GM12878 (cell line): ENCODE measurements at regions not wholly inside any gene's neighbourhood (a gene's known extent, or its start where the extent isn't known, plus 50 kb on each side); places are given as distances from the start of the nearest gene placed in this dataset.

Source experiments
- ATAC-seq: fragments of 200-7000 bp; cut with Tn5 transposase; 3 replicates; pipeline ENCODE4 v1.9.1; 2020; ENCODE audit warnings: mild to moderate bottlenecking, moderate library complexity
- BruUV-seq: library from RNA; stranded (reverse); fragments of 400-500 nt; replicated peaks from 2 replicates; lab custom pipeline; 2021; lab: Mats Ljungman, UMichigan
- CTCF ChIA-PET: fragments of 300-600 bp; sonication (Branson Sonifier 250); formaldehyde crosslinking; extraction: SDS; loops from one replicate; lab custom pipeline; 2021; ENCODE audit warnings: inconsistent platforms; lab: Yijun Ruan, JAX
- POLR2A ChIA-PET: fragments of 350-600 bp; formaldehyde crosslinking; extraction: SDS; loops from one replicate; lab custom pipeline; 2021; ENCODE audit warnings: inconsistent platforms; lab: Charles Lee
- RAD21 ChIA-PET: fragments of 300-600 bp; sonication (Branson Sonifier 250); formaldehyde crosslinking; loops from one replicate; lab custom pipeline; 2023; ENCODE audit warnings: antibody characterized with exemption; ENCODE audit not compliant: unreplicated experiment; lab: Charles Lee
- SMC1A ChIA-PET: fragments of 300-600 bp; sonication (Branson Sonifier 250); formaldehyde crosslinking; loops from one replicate; lab custom pipeline; 2023; ENCODE audit not compliant: unreplicated experiment, uncharacterized antibody; lab: Charles Lee
- DNase-seq: peaks from one replicate; pipeline ENCODE4 v3.0.0-alpha.2; 2011; ENCODE audit warnings: low read depth, low spot score
- FAIRE-seq: peaks from 3 replicates; lab custom pipeline; 2011; peaks lifted over from hg19 to GRCh38; lab: Jason Lieb, UNC
- H2AFZ ChIP-seq: 2 replicates; pipeline ENCODE4 v1.6.0; 2011; ENCODE audit warnings: low read depth, low read length, control low read depth; ENCODE audit not compliant: control insufficient read depth
- H3K27ac ChIP-seq: 2 replicates; pipeline ENCODE4 v1.5.1; 2011; ENCODE audit warnings: control low read depth; ENCODE audit not compliant: control insufficient read depth, insufficient read depth
- H3K27me3 ChIP-seq, 2 experiments: replicated peaks in 1 of 2; 2 replicates each; pipeline versions ENCODE4 v1.6.0 to v1.6.1; 2011; ENCODE audit warnings: low read length in 1 of 2; ENCODE audit not compliant: control insufficient read depth in 2 of 2, insufficient read depth in 2 of 2
- H3K36me3 ChIP-seq, 2 experiments: 2 replicates each; pipeline ENCODE4 v1.5.1; 2011; ENCODE audit warnings: low read length in 1 of 2; ENCODE audit not compliant: control insufficient read depth in 2 of 2, insufficient read depth in 2 of 2
- H3K4me1 ChIP-seq: 2 replicates; pipeline ENCODE4 v1.6.1; 2011; ENCODE audit warnings: mild to moderate bottlenecking, low read length, moderate library complexity, mixed read lengths; ENCODE audit not compliant: control insufficient read depth, insufficient read depth
- H3K4me2 ChIP-seq: 2 replicates; pipeline ENCODE4 v1.6.0; 2011; ENCODE audit warnings: control low read depth; ENCODE audit not compliant: control insufficient read depth, insufficient read depth
- H3K4me3 ChIP-seq: fragments of 200-600 bp; sonication (generic); 2 replicates; pipeline ENCODE4 v1.5.1; 2016
- H3K79me2 ChIP-seq: 2 replicates; pipeline ENCODE4 v1.6.0; 2011; ENCODE audit warnings: low read length; ENCODE audit not compliant: control insufficient read depth, insufficient read depth
- H3K9ac ChIP-seq: 2 replicates; pipeline ENCODE4 v1.8.0; 2011; ENCODE audit warnings: low read length, control low read depth, mixed read lengths; ENCODE audit not compliant: control insufficient read depth, insufficient read depth
- H3K9me3 ChIP-seq: replicated peaks from 3 replicates; pipeline ENCODE4 v1.5.1; 2011; ENCODE audit warnings: mild to moderate bottlenecking, low read length; ENCODE audit not compliant: control insufficient read depth, insufficient read depth
- H4K20me1 ChIP-seq: 2 replicates; pipeline ENCODE4 v1.6.0; 2011; ENCODE audit not compliant: control insufficient read depth, insufficient read depth
- CBX5 ChIP-seq: sonication (generic); IDR thresholded peaks from 2 replicates; pipeline ENCODE4 v1.6.1; 2016; ENCODE audit warnings: low read depth, moderate library complexity, mild to moderate bottlenecking, inconsistent platforms
- CEBPZ ChIP-seq: fragments of 150-350 bp; IDR thresholded peaks from 2 replicates; pipeline ENCODE4 v1.6.1; 2016; ENCODE audit warnings: low read depth, low read length
- E4F1 ChIP-seq: fragments of 450-650 bp; IDR thresholded peaks from 2 replicates; pipeline ENCODE4 v1.6.1; 2018; ENCODE audit warnings: borderline replicate concordance, mild to moderate bottlenecking; ENCODE audit not compliant: partially characterized antibody
- EZH2 ChIP-seq: IDR thresholded peaks from 2 replicates; pipeline ENCODE4 v1.6.1; 2012; ENCODE audit warnings: low read depth, mild to moderate bottlenecking, control low read depth, inconsistent platforms, low read length, borderline replicate concordance; ENCODE audit not compliant: control insufficient read depth
- IRF4 ChIP-seq: IDR thresholded peaks from 2 replicates; pipeline ENCODE4 v1.6.1; 2011; ENCODE audit warnings: low read depth, low read length
- MYB ChIP-seq: fragments of 150-350 bp; IDR thresholded peaks from 2 replicates; pipeline ENCODE4 v1.6.1; 2014; ENCODE audit warnings: mild to moderate bottlenecking, low read depth, low read length, borderline replicate concordance
- NRF1 ChIP-seq: conservative IDR thresholded peaks from 2 replicates; pipeline ENCODE4 v1.6.1; 2011; ENCODE audit warnings: mild to moderate bottlenecking, low read depth, low read length, improper control_type of control experiment
- RELA ChIP-seq: fragments of 450-650 bp; IDR thresholded peaks from 2 replicates; pipeline ENCODE4 v1.8.0; 2014; ENCODE audit warnings: borderline replicate concordance; ENCODE audit not compliant: partially characterized antibody
- SMAD5 ChIP-seq: IDR thresholded peaks from 2 replicates; pipeline ENCODE4 v1.6.1; 2016; ENCODE audit warnings: antibody characterized with exemption, low read depth
- TBL1XR1 ChIP-seq: IDR thresholded peaks from 2 replicates; pipeline ENCODE4 v1.6.1; 2012; ENCODE audit warnings: low read depth, low read length, improper control_type of control experiment
- ZNF24 ChIP-seq: fragments of 450-650 bp; IDR thresholded peaks from 2 replicates; pipeline ENCODE4 v1.6.1; 2017; ENCODE audit warnings: antibody characterized with exemption, mild to moderate bottlenecking
- WGBS: methylation state at CpG from one replicate; pipeline ENCODE4 v1.1.6; 2016; ENCODE audit warnings: low lambda C conversion rate; ENCODE audit not compliant: insufficient replicate concordance, insufficient coverage; ENCODE audit errors: missing lambda C conversion rate; 5-methylcytosine and 5-hydroxymethylcytosine counted together
- in situ Hi-C: fragments of 300-500 bp; cut with MboI; formaldehyde crosslinking; loops from 9 replicates; pipeline ENCODE4 v1.14.3; 2018; ENCODE audit warnings: mixed read lengths
- intact Hi-C: fragments of 100-400 bp; cut with micrococcal nuclease; formaldehyde crosslinking; loops from one replicate; pipeline ENCODE4 v1.14.2; 2022; ENCODE audit not compliant: unreplicated experiment
- TF ChIP-seq, protein P1 (sequence below): fragments of 450-650 bp; IDR thresholded peaks from 2 replicates; pipeline ENCODE4 v1.6.1; 2017; ENCODE audit warnings: mild to moderate bottlenecking, moderate library complexity

DNA sequence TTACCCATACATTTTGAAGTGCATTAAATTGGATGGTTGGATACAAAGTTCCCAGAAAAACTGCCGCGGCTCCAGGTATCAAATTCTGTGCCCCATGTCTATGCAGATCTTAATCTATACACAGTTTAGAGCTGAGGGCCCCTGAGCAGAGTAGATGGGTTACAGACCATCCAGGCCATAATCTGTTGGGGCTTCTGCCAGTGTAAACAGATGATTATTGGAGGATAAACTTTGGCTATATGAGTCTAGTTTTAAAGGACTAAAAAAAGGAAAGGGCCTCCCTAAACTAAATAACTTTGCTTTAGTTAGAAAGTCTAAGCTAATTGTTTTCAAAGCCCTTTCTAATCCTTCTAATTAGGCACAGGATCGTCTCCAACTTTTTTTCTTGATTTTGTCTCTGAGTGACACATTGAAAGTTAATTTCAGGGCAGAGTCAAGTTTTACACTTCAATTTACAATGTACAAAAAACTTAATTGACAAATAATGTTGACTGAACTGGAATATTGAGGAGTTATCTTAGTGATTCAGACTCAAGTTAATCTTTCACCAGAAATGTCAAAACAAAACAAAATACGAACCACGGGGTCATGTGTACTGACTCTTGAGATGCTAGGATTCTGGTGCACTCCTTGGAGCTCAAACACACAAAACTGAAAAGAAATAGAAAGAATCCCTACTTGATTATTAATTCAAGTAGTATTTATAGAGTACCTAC lies 133.9 kb upstream of the SCAF11 start:
- intact Hi-C loops (loop anchor here (2.0 to 5.0 kb wide), 4 partner anchors 51 to 897 kb away; no protein-coding TSS in a partner anchor), in situ Hi-C loops (no loop called here)
- H3K36me3 ChIP-seq, result no peaks in the 10 kb centered on the region
- no TSS peak for BruUV-seq
- ATAC-seq (peak; percentile 46), FAIRE-seq (no peak), DNase-seq (no peak)
- H3K9me3 ChIP-seq, result no peaks in the 10 kb centered on the region
- H3K4me3 ChIP-seq, result no peak overlapping the region
- no peak overlapping the region; the same call in 1 of the 2 replicates for H2AFZ ChIP-seq
- no peaks in the 10 kb centered on the region for H3K79me2 ChIP-seq
- H3K4me1 ChIP-seq, result no peaks in the 10 kb centered on the region
- ChIA-PET CTCF (interaction anchor here (0.6 to 4.2 kb wide), 87 partner anchors 10 to 1267 kb away, joined by 3 to 102 read pairs (median 5); partner anchors contain the start of gene SLC38A1), SMC1A (interaction anchor here (0.6 to 4.5 kb wide), 63 partner anchors 9 to 907 kb away, joined by 3 to 86 read pairs (median 6); partner anchors contain the start of gene SCAF11), RAD21 (interaction anchor here (0.6 to 4.6 kb wide), 53 partner anchors 10 to 896 kb away, joined by 3 to 50 read pairs (median 6); partner anchors contain the start of genes SCAF11 and SLC38A1), POLR2A (interaction anchor here (0.6 to 1.3 kb wide), 2 partner anchors 177 to 507 kb away, joined by 5 to 6 read pairs; no protein-coding TSS in a partner anchor)
- no peak overlapping the region for H3K27ac ChIP-seq
- WGBS, result 16% methylated on average over 5 of the region's 5 CpGs
- no peaks in the 10 kb centered on the region for H4K20me1 ChIP-seq
- no peaks in the 10 kb centered on the region; a peak in 1 of 4 replicates for H3K27me3 ChIP-seq
- H3K4me2 ChIP-seq, result no peak overlapping the region
- no peak overlapping the region for H3K9ac ChIP-seq
- TF ChIP-seq NRF1, result no peak
- TF ChIP-seq CBX5, result no peak
- no peak for TF ChIP-seq MYB
- TF ChIP-seq RELA, result no peak
- TF ChIP-seq TBL1XR1, result no peak
- TF ChIP-seq EZH2, result no peak
- TF ChIP-seq IRF4, result no peak
- TF ChIP-seq, protein P1, sequence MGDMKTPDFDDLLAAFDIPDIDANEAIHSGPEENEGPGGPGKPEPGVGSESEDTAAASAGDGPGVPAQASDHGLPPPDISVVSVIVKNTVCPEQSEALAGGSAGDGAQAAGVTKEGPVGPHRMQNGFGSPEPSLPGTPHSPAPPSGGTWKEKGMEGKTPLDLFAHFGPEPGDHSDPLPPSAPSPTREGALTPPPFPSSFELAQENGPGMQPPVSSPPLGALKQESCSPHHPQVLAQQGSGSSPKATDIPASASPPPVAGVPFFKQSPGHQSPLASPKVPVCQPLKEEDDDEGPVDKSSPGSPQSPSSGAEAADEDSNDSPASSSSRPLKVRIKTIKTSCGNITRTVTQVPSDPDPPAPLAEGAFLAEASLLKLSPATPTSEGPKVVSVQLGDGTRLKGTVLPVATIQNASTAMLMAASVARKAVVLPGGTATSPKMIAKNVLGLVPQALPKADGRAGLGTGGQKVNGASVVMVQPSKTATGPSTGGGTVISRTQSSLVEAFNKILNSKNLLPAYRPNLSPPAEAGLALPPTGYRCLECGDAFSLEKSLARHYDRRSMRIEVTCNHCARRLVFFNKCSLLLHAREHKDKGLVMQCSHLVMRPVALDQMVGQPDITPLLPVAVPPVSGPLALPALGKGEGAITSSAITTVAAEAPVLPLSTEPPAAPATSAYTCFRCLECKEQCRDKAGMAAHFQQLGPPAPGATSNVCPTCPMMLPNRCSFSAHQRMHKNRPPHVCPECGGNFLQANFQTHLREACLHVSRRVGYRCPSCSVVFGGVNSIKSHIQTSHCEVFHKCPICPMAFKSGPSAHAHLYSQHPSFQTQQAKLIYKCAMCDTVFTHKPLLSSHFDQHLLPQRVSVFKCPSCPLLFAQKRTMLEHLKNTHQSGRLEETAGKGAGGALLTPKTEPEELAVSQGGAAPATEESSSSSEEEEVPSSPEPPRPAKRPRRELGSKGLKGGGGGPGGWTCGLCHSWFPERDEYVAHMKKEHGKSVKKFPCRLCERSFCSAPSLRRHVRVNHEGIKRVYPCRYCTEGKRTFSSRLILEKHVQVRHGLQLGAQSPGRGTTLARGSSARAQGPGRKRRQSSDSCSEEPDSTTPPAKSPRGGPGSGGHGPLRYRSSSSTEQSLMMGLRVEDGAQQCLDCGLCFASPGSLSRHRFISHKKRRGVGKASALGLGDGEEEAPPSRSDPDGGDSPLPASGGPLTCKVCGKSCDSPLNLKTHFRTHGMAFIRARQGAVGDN, result no peak
- no peak for TF ChIP-seq SMAD5
- TF ChIP-seq CEBPZ, result no peak
- TF ChIP-seq ZNF24, result no peak
- no peak for TF ChIP-seq E4F1
